Stimulated activated CD4-positive, alpha-beta T cell treated with anti-CD3 and anti-CD28 coated beads, Interleukin-4, amount 100 ng/mL, for 1 hour (primary cell): ENCODE measurements at regions not wholly inside any gene's neighbourhood (a gene's known extent, or its start where the extent isn't known, plus 50 kb on each side); places are given as distances from the start of the nearest gene placed in this dataset.

ENCODE experiments used
- DNase-seq: peaks from one replicate; pipeline ENCODE4 v3.0.0-alpha.2; 2020

- DNase-seq: no peak
These were observed 361.4 kb downstream of the CXCL12 start for GRCh38 chr10:44023517-44023916.

- DNase-seq: no peak
These were observed 362.7 kb downstream of the CXCL12 start for GRCh38 chr10:44022203-44022602.

- DNase-seq: no peak
These were observed 364.4 kb downstream of the CXCL12 start for GRCh38 chr10:44020322-44021111.

- no peak for DNase-seq
These were observed 367.3 kb downstream of the CXCL12 start for GRCh38 chr10:44017483-44018145.

GRCh38 chr10:44016589-44017482 is 368.1 kb downstream of the CXCL12 start:
- DNase-seq: no peak

GRCh38 chr10:44015702-44016500 is 367.2 kb upstream of the ZNF32 start:
- DNase-seq: no peak

GRCh38 chr10:44014644-44015250 is 366.1 kb upstream of the ZNF32 start:
- no peak for DNase-seq

GRCh38 chr10:44013981-44014380 is 365.3 kb upstream of the ZNF32 start:
- DNase-seq: no peak

- DNase-seq: no peak
These were observed 364.2 kb upstream of the ZNF32 start for GRCh38 chr10:44012921-44013320.

- DNase-seq: no peak
These were observed 362.9 kb upstream of the ZNF32 start for GRCh38 chr10:44011603-44011981.

GRCh38 chr10:44010873-44011602 is 362.4 kb upstream of the ZNF32 start:
- DNase-seq: no peak

GRCh38 chr10:44009891-44010632 is 361.4 kb upstream of the ZNF32 start:
- no peak for DNase-seq

GRCh38 chr10:44008917-44009709 is 360.4 kb upstream of the ZNF32 start:
- DNase-seq: no peak

GRCh38 chr10:44008270-44008916 is 359.7 kb upstream of the ZNF32 start:
- DNase-seq: no peak

GRCh38 chr10:44006771-44007170 is 358.1 kb upstream of the ZNF32 start:
- no peak for DNase-seq

GRCh38 chr10:44005788-44006099 is 357.1 kb upstream of the ZNF32 start:
- DNase-seq: no peak

GRCh38 chr10:44004913-44005787 is 356.5 kb upstream of the ZNF32 start:
- no peak for DNase-seq

GRCh38 chr10:43998021-43998809 is 349.5 kb upstream of the ZNF32 start:
- no peak for DNase-seq
